ENCODE measurements at regions not wholly inside any gene's neighbourhood (a gene's known extent, or its start where the extent isn't known, plus 50 kb on each side); places are given as distances from the start of the nearest gene placed in this dataset.

DNA sequence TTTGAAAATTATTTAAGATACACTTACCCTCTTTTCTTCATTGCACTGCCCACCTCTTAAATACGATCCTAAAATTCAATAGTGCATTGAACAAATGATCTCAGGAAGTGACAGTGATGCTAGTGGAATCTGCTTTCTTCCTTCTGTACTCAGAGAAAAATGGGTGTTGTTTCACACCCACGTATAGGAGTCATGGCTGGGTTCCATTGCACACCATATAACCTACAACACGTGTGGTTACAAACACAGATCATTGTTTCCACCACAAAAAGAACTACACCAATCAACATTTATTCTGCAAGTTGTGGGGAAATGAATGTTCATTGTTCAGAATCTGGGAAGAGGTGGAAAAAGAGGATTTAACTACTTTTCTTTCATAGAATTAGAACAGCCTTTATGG, 275.9 kb downstream of the MAN2A1 start:
- in situ Hi-C loops (cut with MboI) = no loop called here

More for the DNA sequence above, 275.9 kb downstream of the MAN2A1 start:
- no TSS peak for BruUV-seq (replicated peaks)
- TF ChIP-seq GATAD2B (conservative IDR thresholded peaks at IDR 0.05; ENCODE audit: low read depth) = no peak
- no peak for TF ChIP-seq IRF5 (IDR thresholded peaks at IDR 0.05; ENCODE audit: borderline replicate concordance)
- no peak for TF ChIP-seq CTCF (IDR thresholded peaks at IDR 0.05 in 2 of 3, conservative IDR thresholded peaks at IDR 0.05 in 1 of 3; ENCODE audit: control insufficient read depth in 2 of 3, extremely low read depth in 1 of 3, insufficient read depth in 1 of 3, low read depth in 3 of 3, low read length in 3 of 3)
- TF ChIP-seq WRNIP1 (IDR thresholded peaks at IDR 0.05; ENCODE audit: borderline replicate concordance, low read depth, low read length) = no peak
- no peak for TF ChIP-seq KLF5 (IDR thresholded peaks at IDR 0.05; ENCODE audit: partially characterized antibody)
- TF ChIP-seq ZBED1 (IDR thresholded peaks at IDR 0.05; ENCODE audit: borderline replicate concordance) = no peak
- TF ChIP-seq SKIL (IDR thresholded peaks at IDR 0.05; ENCODE audit: low read depth, poor library complexity, severe bottlenecking) = no peak
- no peak for TF ChIP-seq SMARCA5 (IDR thresholded peaks at IDR 0.05)
- no peak for TF ChIP-seq MXI1 (IDR thresholded peaks at IDR 0.05; ENCODE audit: low read depth, low read length)
- no peak for TF ChIP-seq CBFB (IDR thresholded peaks at IDR 0.05; ENCODE audit: low read depth)
- TF ChIP-seq STAT3 (IDR thresholded peaks at IDR 0.05; ENCODE audit: low read depth, low read length) = no peak
- TF ChIP-seq, protein P1, sequence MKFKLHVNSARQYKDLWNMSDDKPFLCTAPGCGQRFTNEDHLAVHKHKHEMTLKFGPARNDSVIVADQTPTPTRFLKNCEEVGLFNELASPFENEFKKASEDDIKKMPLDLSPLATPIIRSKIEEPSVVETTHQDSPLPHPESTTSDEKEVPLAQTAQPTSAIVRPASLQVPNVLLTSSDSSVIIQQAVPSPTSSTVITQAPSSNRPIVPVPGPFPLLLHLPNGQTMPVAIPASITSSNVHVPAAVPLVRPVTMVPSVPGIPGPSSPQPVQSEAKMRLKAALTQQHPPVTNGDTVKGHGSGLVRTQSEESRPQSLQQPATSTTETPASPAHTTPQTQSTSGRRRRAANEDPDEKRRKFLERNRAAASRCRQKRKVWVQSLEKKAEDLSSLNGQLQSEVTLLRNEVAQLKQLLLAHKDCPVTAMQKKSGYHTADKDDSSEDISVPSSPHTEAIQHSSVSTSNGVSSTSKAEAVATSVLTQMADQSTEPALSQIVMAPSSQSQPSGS (IDR thresholded peaks at IDR 0.05; ENCODE audit: low read length) = no peak
- TF ChIP-seq MYC (IDR thresholded peaks at IDR 0.05; ENCODE audit: insufficient read depth, insufficient read length, insufficient replicate concordance, low read length, severe bottlenecking) = no peak
- Histone ChIP-seq H3K9me3 (replicated peaks; ENCODE audit: control insufficient read depth, insufficient read depth, low read length) (no peaks in the 10 kb centered on the region), H3K27ac (ENCODE audit: control insufficient read depth, insufficient read depth) (no peak overlapping the region), H3K4me2 (ENCODE audit: control insufficient read depth, insufficient read depth) (no peak overlapping the region), H3K79me2 (ENCODE audit: control insufficient read depth, insufficient read depth, low read length) (no peaks in the 10 kb centered on the region), H3K36me3 (ENCODE audit: control insufficient read depth in 2 of 2, insufficient read depth in 2 of 2, low read length in 1 of 2) (no peaks in the 10 kb centered on the region), H3K27me3 (replicated peaks in 1 of 2; ENCODE audit: control insufficient read depth in 2 of 2, insufficient read depth in 2 of 2, low read length in 1 of 2) (no peaks in the 10 kb centered on the region), H3K4me1 (ENCODE audit: control insufficient read depth, insufficient read depth, low read length) (no peaks in the 10 kb centered on the region), H2AFZ (ENCODE audit: control insufficient read depth, low read depth, low read length) (no peak overlapping the region), H3K9ac (ENCODE audit: control insufficient read depth, insufficient read depth, low read length) (no peak overlapping the region), H3K4me3 (no peak overlapping the region), H4K20me1 (ENCODE audit: control insufficient read depth, insufficient read depth) (no peaks in the 10 kb centered on the region)
- ATAC-seq (no peak), DNase-seq (ENCODE audit: low read depth, low spot score) (no peak), FAIRE-seq (no peak)
- 10% methylated on average over 3 of the region's 3 CpGs for WGBS (ENCODE audit: insufficient coverage, insufficient replicate concordance, low lambda C conversion rate, missing lambda C conversion rate)
- POLR2A ChIA-PET = no interaction called here
- intact Hi-C loops (cut with micrococcal nuclease; ENCODE audit: unreplicated experiment) = no loop called here
- SMC1A ChIA-PET (ENCODE audit: uncharacterized antibody, unreplicated experiment) = no interaction called here
- RAD21 ChIA-PET (ENCODE audit: unreplicated experiment) = no interaction called here
- CTCF ChIA-PET = interaction anchor here (1.1 kb wide), 1 partner anchor 18 kb away, joined by 3 read pairs; no protein-coding TSS in a partner anchor

Data from GM12878 (cell line).